Spleen (tissue), 7 donors: ENCODE measurements at regions not wholly inside any gene's neighbourhood (a gene's known extent, or its start where the extent isn't known, plus 50 kb on each side); places are given as distances from the start of the nearest gene placed in this dataset.

ENCODE experiments used
- POLR2A ChIP-seq, 3 donors: fragments of 450-650 bp; IDR thresholded peaks; one replicate each; pipeline ENCODE4 v1.5.1; 2017; ENCODE audit warnings: antibody characterized with exemption in 3 of 3, mild to moderate bottlenecking in 1 of 3
- POLR2AphosphoS5 ChIP-seq, 3 donors: sonication (generic); formaldehyde crosslinking; IDR thresholded peaks; one replicate each; pipeline ENCODE4 v1.5.1; 2017; ENCODE audit warnings: antibody characterized with exemption in 3 of 3
- TF ChIP-seq, protein P1 (sequence below), 11 experiments: fragments of 200-600 bp in 7 of 11; fragments of 450-650 bp in 4 of 11; sonication (generic) in 4 of 11; IDR thresholded peaks in 8 of 11; conservative IDR thresholded peaks in 3 of 11; 1 replicate in 7 of 11; 2 replicates in 4 of 11; pipeline versions ENCODE4 v1.4.0 to v1.8.0; 2016 to 2021; ENCODE audit warnings: antibody characterized with exemption in 11 of 11, inconsistent platforms in 4 of 11, mild to moderate bottlenecking in 1 of 11
- donor health status: DM: no; HTN: no; CAD: no; lungs with moderate emphysema.
- donor health status: DM: no; HTN: no; CAD: no.
- donor health status: DM: no; HTN: no; CAD: no.

DNA sequence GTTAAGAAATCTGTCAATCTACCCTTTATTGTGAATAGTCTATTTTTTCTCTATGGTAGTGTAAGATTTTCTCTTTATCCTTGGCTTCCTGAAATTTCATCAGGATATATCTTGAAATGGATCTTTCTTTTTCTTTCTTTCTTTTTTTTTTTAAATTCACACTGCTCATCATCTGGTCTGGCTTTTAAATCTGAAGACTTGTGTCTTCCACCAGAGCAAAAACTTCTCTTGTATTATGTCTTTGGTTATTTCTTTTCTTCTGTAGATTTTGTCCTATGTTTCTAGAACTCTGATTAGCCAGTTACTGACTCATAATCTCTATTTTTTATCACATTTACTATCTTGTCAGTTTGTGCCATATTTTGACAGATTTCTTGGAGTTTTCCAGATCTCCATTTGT is 133.8 kb upstream of the LMO4 start:
- TF ChIP-seq POLR2A (IDR thresholded peaks at IDR 0.05) = no peak
- TF ChIP-seq, protein P1, sequence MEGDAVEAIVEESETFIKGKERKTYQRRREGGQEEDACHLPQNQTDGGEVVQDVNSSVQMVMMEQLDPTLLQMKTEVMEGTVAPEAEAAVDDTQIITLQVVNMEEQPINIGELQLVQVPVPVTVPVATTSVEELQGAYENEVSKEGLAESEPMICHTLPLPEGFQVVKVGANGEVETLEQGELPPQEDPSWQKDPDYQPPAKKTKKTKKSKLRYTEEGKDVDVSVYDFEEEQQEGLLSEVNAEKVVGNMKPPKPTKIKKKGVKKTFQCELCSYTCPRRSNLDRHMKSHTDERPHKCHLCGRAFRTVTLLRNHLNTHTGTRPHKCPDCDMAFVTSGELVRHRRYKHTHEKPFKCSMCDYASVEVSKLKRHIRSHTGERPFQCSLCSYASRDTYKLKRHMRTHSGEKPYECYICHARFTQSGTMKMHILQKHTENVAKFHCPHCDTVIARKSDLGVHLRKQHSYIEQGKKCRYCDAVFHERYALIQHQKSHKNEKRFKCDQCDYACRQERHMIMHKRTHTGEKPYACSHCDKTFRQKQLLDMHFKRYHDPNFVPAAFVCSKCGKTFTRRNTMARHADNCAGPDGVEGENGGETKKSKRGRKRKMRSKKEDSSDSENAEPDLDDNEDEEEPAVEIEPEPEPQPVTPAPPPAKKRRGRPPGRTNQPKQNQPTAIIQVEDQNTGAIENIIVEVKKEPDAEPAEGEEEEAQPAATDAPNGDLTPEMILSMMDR (IDR thresholded peaks at IDR 0.05 in 8 of 11, conservative IDR thresholded peaks at IDR 0.05 in 3 of 11) = no peak
- no peak for TF ChIP-seq POLR2AphosphoS5 (IDR thresholded peaks at IDR 0.05)
